Peyer's patch (tissue), 4 donors: ENCODE measurements at regions not wholly inside any gene's neighbourhood (a gene's known extent, or its start where the extent isn't known, plus 50 kb on each side); places are given as distances from the start of the nearest gene placed in this dataset.

Experiments
- CTCF ChIP-seq, 6 experiments: fragments of 450-650 bp in 4 of 6; fragments of 200-600 bp in 2 of 6; sonication (generic) in 1 of 6; IDR thresholded peaks; one replicate each; pipeline ENCODE4 v1.5.1; 2017 to 2019; ENCODE audit warnings: antibody characterized with exemption in 6 of 6, mild to moderate bottlenecking in 3 of 6, moderate library complexity in 1 of 6
- POLR2A ChIP-seq, 2 donors: fragments of 450-650 bp; IDR thresholded peaks; one replicate each; pipeline ENCODE4 v1.5.1; 2017; ENCODE audit warnings: antibody characterized with exemption in 2 of 2, mild to moderate bottlenecking in 2 of 2, moderate library complexity in 2 of 2

GRCh38 chr9:115601434-115601833, 483.5 kb upstream of the TNC start:
- TF ChIP-seq POLR2A (IDR thresholded peaks at IDR 0.05) (no peak), CTCF (IDR thresholded peaks at IDR 0.05) (no peak)
